Panc1 (cell line): ENCODE measurements at regions not wholly inside any gene's neighbourhood (a gene's known extent, or its start where the extent isn't known, plus 50 kb on each side); places are given as distances from the start of the nearest gene placed in this dataset.

Experiments used
- ATAC-seq: fragments of 200-7000 bp; cut with Tn5 transposase; 2 replicates; pipeline ENCODE4 v1.9.1; 2020; ENCODE audit warnings: mild to moderate bottlenecking, moderate library complexity
- BruUV-seq: library from RNA; stranded (reverse); fragments of 400-500 nt; replicated peaks from 2 replicates; lab custom pipeline; 2021; lab: Mats Ljungman, UMichigan
- CTCF ChIA-PET: fragments of 300-600 bp; sonication (Branson Sonifier 250); formaldehyde crosslinking; loops from one replicate; lab custom pipeline; 2022; ENCODE audit warnings: antibody characterized with exemption; lab: Charles Lee
- POLR2A ChIA-PET: fragments of 300-600 bp; sonication (Branson Sonifier 250); formaldehyde crosslinking; loops from one replicate; lab custom pipeline; 2022; ENCODE audit warnings: antibody characterized with exemption; lab: Charles Lee
- DNase-seq: peaks from one replicate; pipeline ENCODE4 v3.0.0-alpha.2; 2010; ENCODE audit warnings: low read depth, low spot score
- H3K27ac ChIP-seq: 2 replicates; pipeline ENCODE4 v1.5.1; 2011; ENCODE audit warnings: mild to moderate bottlenecking, low read length, inconsistent platforms
- H3K27me3 ChIP-seq: fragments of 200-500 bp; sonication (Bioruptor generic); 2 replicates; pipeline ENCODE4 v1.6.0; 2014; ENCODE audit warnings: low read length, inconsistent platforms; ENCODE audit not compliant: control insufficient read depth, insufficient read depth
- H3K36me3 ChIP-seq: fragments of 200-500 bp; sonication (Bioruptor generic); 2 replicates; pipeline ENCODE4 v1.5.1; 2014; ENCODE audit warnings: inconsistent platforms, mild to moderate bottlenecking, low read length, moderate library complexity; ENCODE audit not compliant: control insufficient read depth, insufficient read depth
- H3K4me1 ChIP-seq: 2 replicates; pipeline ENCODE4 v1.5.1; 2011; ENCODE audit warnings: inconsistent platforms, mild to moderate bottlenecking, low read length, moderate library complexity; ENCODE audit not compliant: control insufficient read depth, insufficient read depth
- H3K4me3 ChIP-seq, 2 experiments: 2 replicates each; pipeline ENCODE4 v1.5.1; 2011 to 2012; ENCODE audit warnings: low read depth in 2 of 2, low read length in 2 of 2, mild to moderate bottlenecking in 2 of 2, inconsistent platforms in 1 of 2, moderate library complexity in 1 of 2
- H3K9me3 ChIP-seq: fragments of 200-500 bp; sonication (Bioruptor generic); 2 replicates; pipeline ENCODE4 v1.5.1; 2014; ENCODE audit warnings: low read depth, mild to moderate bottlenecking, inconsistent platforms, low read length, moderate library complexity; ENCODE audit not compliant: control insufficient read depth, insufficient read depth
- POLR2AphosphoS5 ChIP-seq: IDR thresholded peaks from 2 replicates; pipeline ENCODE4 v1.6.1; 2012; ENCODE audit warnings: mild to moderate bottlenecking, low read depth, low read length, moderate library complexity
- REST ChIP-seq, 2 experiments: IDR thresholded peaks; 2 replicates each; pipeline ENCODE4 v1.6.1; 2011 to 2012; ENCODE audit warnings: low read depth in 2 of 2, control low read depth in 1 of 2, low read length in 1 of 2, mild to moderate bottlenecking in 1 of 2, moderate library complexity in 1 of 2; ENCODE audit not compliant: insufficient read depth in 1 of 2
- SIN3A ChIP-seq: IDR thresholded peaks from 2 replicates; pipeline ENCODE4 v1.6.1; 2012; ENCODE audit warnings: low read depth, mild to moderate bottlenecking, low read length, moderate library complexity, borderline replicate concordance; ENCODE audit not compliant: insufficient read depth
- TCF7L2 ChIP-seq: IDR thresholded peaks from 2 replicates; pipeline ENCODE4 v1.6.1; 2011; ENCODE audit warnings: mild to moderate bottlenecking, low read depth, low read length, inconsistent platforms
- in situ Hi-C: cut with HindIII; loops from 2 replicates; pipeline ENCODE4 v1.10.0; 2016; ENCODE audit warnings: low sequenced_read_pairs, low pct_unique_long_range_greater_than_20kb
- intact Hi-C: fragments of 100-400 bp; cut with micrococcal nuclease; formaldehyde crosslinking; loops from one replicate; pipeline ENCODE4 v1.10.0; 2022; ENCODE audit not compliant: unreplicated experiment
- TF ChIP-seq, protein P1 (sequence below): fragments of 450-650 bp; IDR thresholded peaks from 2 replicates; pipeline ENCODE4 v1.5.1; 2017; ENCODE audit warnings: mild to moderate bottlenecking

DNA sequence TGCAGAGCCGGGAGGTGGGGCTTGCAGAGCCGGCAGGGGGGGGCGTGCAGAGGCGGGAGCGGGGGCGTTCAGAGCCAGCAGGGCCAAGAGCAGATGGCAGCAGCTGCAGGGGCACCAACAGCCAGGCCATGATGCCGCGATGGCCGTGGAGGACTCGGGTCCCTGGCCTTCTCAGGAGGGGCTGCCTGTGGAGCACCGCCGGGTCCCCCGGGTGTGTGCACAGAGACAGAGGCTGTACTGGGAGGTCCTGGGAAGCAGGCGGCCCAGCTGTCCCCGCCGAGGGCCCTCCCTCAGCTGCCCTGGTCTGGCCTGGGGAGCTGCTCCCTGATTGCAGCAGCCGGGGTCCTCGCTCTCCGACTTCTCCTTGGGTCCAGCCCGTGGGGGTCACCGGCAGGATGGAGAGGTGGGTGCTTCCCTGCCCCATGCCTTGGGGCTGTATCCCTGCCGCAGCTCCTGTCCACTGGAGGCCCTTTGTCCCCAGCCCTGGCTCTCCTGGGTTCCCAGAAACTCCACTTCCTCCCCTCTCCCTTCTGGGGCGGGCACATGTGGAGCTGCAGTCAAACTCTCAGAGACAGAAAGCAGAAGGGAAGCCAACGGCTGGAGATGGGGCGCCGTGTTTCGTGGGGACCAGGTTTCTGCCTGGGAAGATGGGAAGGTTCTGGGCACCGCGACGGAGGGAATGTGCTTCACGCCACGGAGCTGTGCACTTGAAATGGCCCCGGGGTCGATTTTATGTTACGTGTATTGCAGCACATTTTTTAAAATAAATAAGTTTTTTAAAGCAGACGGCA lies 75.8 kb upstream of the GALNT9 start:
- intact Hi-C loops = loop anchor here (10.0 kb wide), 1 partner anchor 250 kb away; no protein-coding TSS in a partner anchor
- no peaks in the 10 kb centered on the region for H3K36me3 ChIP-seq
- no peak overlapping the region for H3K27ac ChIP-seq
- ChIA-PET POLR2A (interaction anchor here (0.5 kb wide), 1 partner anchor 13 kb away, joined by 3 read pairs; no protein-coding TSS in a partner anchor), CTCF (interaction anchor here (0.6 kb wide), 1 partner anchor 40 kb away, joined by 3 read pairs; no protein-coding TSS in a partner anchor)
- DNase-seq = no peak
- no peaks in the 10 kb centered on the region; the same call in 1 of the 2 replicates for H3K4me1 ChIP-seq
- in situ Hi-C loops = no loop called here
- no TSS peak for BruUV-seq
- no peaks in the 10 kb centered on the region for H3K9me3 ChIP-seq
- no peaks in the 10 kb centered on the region for H3K27me3 ChIP-seq
- H3K4me3 ChIP-seq = no peak overlapping the region
- TF ChIP-seq SIN3A (no peak), REST (IDR thresholded peaks at IDR 0.05; ENCODE audit: insufficient read depth in 1 of 2, low read depth in 2 of 2, low read length in 1 of 2) (no peak), TCF7L2 (no peak), POLR2AphosphoS5 (no peak)
- TF ChIP-seq, protein P1, sequence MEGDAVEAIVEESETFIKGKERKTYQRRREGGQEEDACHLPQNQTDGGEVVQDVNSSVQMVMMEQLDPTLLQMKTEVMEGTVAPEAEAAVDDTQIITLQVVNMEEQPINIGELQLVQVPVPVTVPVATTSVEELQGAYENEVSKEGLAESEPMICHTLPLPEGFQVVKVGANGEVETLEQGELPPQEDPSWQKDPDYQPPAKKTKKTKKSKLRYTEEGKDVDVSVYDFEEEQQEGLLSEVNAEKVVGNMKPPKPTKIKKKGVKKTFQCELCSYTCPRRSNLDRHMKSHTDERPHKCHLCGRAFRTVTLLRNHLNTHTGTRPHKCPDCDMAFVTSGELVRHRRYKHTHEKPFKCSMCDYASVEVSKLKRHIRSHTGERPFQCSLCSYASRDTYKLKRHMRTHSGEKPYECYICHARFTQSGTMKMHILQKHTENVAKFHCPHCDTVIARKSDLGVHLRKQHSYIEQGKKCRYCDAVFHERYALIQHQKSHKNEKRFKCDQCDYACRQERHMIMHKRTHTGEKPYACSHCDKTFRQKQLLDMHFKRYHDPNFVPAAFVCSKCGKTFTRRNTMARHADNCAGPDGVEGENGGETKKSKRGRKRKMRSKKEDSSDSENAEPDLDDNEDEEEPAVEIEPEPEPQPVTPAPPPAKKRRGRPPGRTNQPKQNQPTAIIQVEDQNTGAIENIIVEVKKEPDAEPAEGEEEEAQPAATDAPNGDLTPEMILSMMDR = no peak
- ATAC-seq = no peak

DNA sequence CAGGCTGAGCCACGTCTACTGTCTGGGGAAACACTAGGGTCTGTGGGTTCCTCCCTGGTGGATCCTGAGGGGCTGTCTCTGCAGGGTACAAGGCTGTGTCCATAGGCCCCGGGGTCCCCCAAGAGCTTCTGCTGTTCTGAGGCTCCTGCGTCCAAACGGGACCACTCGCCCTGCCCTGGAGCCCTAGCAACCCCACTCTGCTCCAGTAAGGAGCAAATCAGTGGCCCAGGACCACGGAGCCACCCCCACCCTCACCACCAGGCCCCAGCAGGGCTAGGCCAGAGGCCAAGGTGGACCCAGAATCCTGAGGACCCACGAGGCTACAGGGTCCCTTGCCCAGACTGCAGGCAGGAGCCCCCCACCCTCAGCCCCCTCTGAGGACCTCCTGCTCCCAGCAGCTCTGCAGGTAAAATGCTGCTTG lies 75.1 kb upstream of the GALNT9 start:
- ATAC-seq (no peak), DNase-seq (no peak)
- Histone ChIP-seq H3K27ac (no peak overlapping the region), H3K9me3 (no peaks in the 10 kb centered on the region), H3K36me3 (no peaks in the 10 kb centered on the region), H3K4me1 (no peaks in the 10 kb centered on the region; the same call in 1 of the 2 replicates), H3K4me3 (no peak overlapping the region), H3K27me3 (no peaks in the 10 kb centered on the region)
- in situ Hi-C loops = no loop called here
- TF ChIP-seq SIN3A (no peak), POLR2AphosphoS5 (no peak), TCF7L2 (no peak), REST (IDR thresholded peaks at IDR 0.05; ENCODE audit: insufficient read depth in 1 of 2, low read depth in 2 of 2, low read length in 1 of 2) (no peak)
- TF ChIP-seq, protein P1 = no peak
- no TSS peak for BruUV-seq
- POLR2A ChIA-PET = interaction anchor here (0.5 kb wide), 1 partner anchor 162 kb away, joined by 6 read pairs; no protein-coding TSS in a partner anchor
- CTCF ChIA-PET = no interaction called here
- intact Hi-C loops = loop anchor here (10.0 kb wide), 1 partner anchor 250 kb away; no protein-coding TSS in a partner anchor
